Body of pancreas (tissue), 4 donors: ENCODE measurements at regions not wholly inside any gene's neighbourhood (a gene's known extent, or its start where the extent isn't known, plus 50 kb on each side); places are given as distances from the start of the nearest gene placed in this dataset.

ENCODE experiments used
- CTCF ChIP-seq, 7 experiments: fragments of 450-650 bp in 4 of 7; fragments of 200-600 bp in 3 of 7; sonication (generic) in 3 of 7; IDR thresholded peaks; one replicate each; pipeline ENCODE4 v1.5.1; 2016 to 2019; ENCODE audit warnings: antibody characterized with exemption in 7 of 7
- POLR2A ChIP-seq, 3 donors: fragments of 450-650 bp; IDR thresholded peaks; one replicate each; pipeline ENCODE4 v1.6.1; 2016; ENCODE audit warnings: antibody characterized with exemption in 3 of 3, mild to moderate bottlenecking in 2 of 3

- peak; percentile 55 to 87 (median 85) for TF ChIP-seq CTCF (IDR thresholded peaks at IDR 0.05)
- no peak for TF ChIP-seq POLR2A (IDR thresholded peaks at IDR 0.05)
Measured at GRCh38 chr7:106166651-106167342, 54.7 kb upstream of the SYPL1 start.
